Mucosa of descending colon (tissue), 3 donors: ENCODE measurements at regions not wholly inside any gene's neighbourhood (a gene's known extent, or its start where the extent isn't known, plus 50 kb on each side); places are given as distances from the start of the nearest gene placed in this dataset.
"Not testable (repeated sequence)": the region's sequence is repeated elsewhere in the genome, so short reads cannot be mapped to it uniquely, and the experiment has no call there.

ENCODE experiments used
- ATAC-seq: fragments of 200-7000 bp; cut with Tn5 transposase; one replicate; pipeline ENCODE4 v1.9.1; 2020; ENCODE audit warnings: mild to moderate bottlenecking, moderate library complexity
- DNase-seq, 3 donors: peaks; one replicate each; pipeline ENCODE4 v3.0.0-alpha.2; 2020
- H3K36me3 ChIP-seq: fragments of 200-600 bp; one replicate; pipeline ENCODE4 v1.8.0; 2021; ENCODE audit warnings: low read depth, mild to moderate bottlenecking
- H3K4me1 ChIP-seq: fragments of 200-600 bp; one replicate; pipeline ENCODE4 v1.8.0; 2021; ENCODE audit warnings: low read depth, mild to moderate bottlenecking
- H3K4me3 ChIP-seq: fragments of 200-600 bp; one replicate; pipeline ENCODE4 v1.8.0; 2021; ENCODE audit warnings: mild to moderate bottlenecking
- H3K9me3 ChIP-seq: fragments of 200-600 bp; one replicate; pipeline ENCODE4 v1.8.0; 2021; ENCODE audit warnings: mild to moderate bottlenecking
- intact Hi-C, 2 donors: fragments of 100-400 bp; cut with DNase I in 1 of 2; cut with micrococcal nuclease in 1 of 2; formaldehyde crosslinking; loops; one replicate each; pipeline versions ENCODE4 v1.11.0 to v1.11.1; 2022; cut with DNase I, micrococcal nuclease
- TF ChIP-seq, protein P1 (sequence below): fragments of 200-600 bp; IDR thresholded peaks from one replicate; pipeline ENCODE4 v1.8.0; 2022; ENCODE audit warnings: antibody characterized with exemption, mild to moderate bottlenecking
- donor health status: DM: no; HTN: no; CAD: no; lungs with moderate emphysema.
- donor health status: DM: no; HTN: no; CAD: no.
- donor health status: DM: no; HTN: yes; CAD: no.

GRCh38 chr13:109939180-109939579 is 152.8 kb upstream of the IRS2 start:
- H3K9me3 ChIP-seq = no peaks in the 10 kb centered on the region
- TF ChIP-seq, protein P1, sequence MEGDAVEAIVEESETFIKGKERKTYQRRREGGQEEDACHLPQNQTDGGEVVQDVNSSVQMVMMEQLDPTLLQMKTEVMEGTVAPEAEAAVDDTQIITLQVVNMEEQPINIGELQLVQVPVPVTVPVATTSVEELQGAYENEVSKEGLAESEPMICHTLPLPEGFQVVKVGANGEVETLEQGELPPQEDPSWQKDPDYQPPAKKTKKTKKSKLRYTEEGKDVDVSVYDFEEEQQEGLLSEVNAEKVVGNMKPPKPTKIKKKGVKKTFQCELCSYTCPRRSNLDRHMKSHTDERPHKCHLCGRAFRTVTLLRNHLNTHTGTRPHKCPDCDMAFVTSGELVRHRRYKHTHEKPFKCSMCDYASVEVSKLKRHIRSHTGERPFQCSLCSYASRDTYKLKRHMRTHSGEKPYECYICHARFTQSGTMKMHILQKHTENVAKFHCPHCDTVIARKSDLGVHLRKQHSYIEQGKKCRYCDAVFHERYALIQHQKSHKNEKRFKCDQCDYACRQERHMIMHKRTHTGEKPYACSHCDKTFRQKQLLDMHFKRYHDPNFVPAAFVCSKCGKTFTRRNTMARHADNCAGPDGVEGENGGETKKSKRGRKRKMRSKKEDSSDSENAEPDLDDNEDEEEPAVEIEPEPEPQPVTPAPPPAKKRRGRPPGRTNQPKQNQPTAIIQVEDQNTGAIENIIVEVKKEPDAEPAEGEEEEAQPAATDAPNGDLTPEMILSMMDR = no peak
- H3K4me1 ChIP-seq = no peaks in the 10 kb centered on the region
- ATAC-seq = no peak
- no peak overlapping the region for H3K4me3 ChIP-seq
- intact Hi-C loops = no loop called here
- DNase-seq = no peak
- no peaks in the 10 kb centered on the region for H3K36me3 ChIP-seq

DNA sequence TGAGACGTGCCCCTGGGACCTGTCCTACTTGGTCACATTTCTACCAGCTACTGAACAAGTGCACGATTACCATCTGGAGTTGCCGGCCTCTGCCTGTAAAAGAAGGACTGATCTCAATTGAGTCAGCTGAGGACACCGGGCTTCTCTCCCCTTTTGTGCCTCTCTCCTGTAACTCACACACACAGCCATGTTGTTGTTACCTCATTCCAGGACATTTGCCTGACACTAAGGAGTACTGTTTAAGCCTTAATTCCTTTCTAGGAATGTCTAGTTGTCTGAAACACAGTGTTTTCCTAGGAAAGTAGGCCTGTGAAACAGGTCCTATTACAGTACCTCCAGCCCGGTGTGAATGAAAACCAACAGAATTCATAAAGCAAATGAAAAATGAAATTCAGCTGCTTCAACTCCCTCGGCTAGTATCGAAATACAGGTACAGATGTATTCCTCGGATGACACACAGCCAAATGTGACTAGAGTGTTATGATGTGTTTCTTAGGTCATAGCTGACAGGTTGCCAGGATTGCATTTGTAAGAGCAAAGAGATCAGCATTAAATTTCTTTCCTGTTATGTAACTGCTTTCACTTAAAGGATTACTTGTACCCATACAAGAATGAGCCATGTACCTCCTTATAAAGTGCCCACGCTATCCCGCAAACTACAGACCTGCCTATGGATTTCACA is 152.0 kb upstream of the IRS2 start:
- intact Hi-C loops = no loop called here
- Histone ChIP-seq H3K9me3 (no peaks in the 10 kb centered on the region), H3K4me3 (no peak overlapping the region), H3K36me3 (no peaks in the 10 kb centered on the region), H3K4me1 (no peaks in the 10 kb centered on the region)
- TF ChIP-seq, protein P1 = no peak
- DNase-seq (no peak), ATAC-seq (no peak)

- not testable (repeated sequence) for ATAC-seq
These were observed 148.1 kb upstream of the IRS2 start for GRCh38 chr13:109934520-109934919.

DNA sequence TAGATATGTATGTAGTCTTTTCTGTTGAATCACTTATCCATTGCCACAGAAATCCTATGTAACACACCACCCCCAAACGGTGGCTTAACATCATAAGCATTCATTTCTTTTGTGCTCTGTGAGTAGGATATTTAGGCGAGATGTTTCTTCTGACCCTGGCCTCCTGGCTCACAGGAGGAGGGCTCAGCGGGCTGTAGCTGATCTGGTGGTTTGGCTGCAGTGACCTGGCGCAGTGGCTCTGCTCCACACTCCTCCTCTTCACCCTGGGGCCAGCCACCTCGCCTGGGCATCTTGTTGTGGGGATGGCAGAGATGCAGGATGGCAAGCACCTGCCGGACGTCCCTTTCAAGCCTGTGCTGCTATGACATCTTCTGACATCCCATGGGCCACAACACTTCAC is 147.1 kb upstream of the IRS2 start:
- no peak for ATAC-seq
- Histone ChIP-seq H3K4me3 (no peak overlapping the region), H3K4me1 (no peaks in the 10 kb centered on the region), H3K36me3 (no peaks in the 10 kb centered on the region), H3K9me3 (no peaks in the 10 kb centered on the region)
- intact Hi-C loops = no loop called here
- TF ChIP-seq, protein P1 = no peak
- DNase-seq = no peak

More at GRCh38 chr13:109934520-109934919, 148.1 kb upstream of the IRS2 start:
- H3K4me1 ChIP-seq, H3K9me3 ChIP-seq, intact Hi-C loops, H3K4me3 ChIP-seq, DNase-seq, H3K36me3 ChIP-seq: not testable (repeated sequence)

GRCh38 chr13:109924376-109924775 is 138.0 kb upstream of the IRS2 start:
- TF ChIP-seq, protein P1 = no peak
- no peak for DNase-seq
- no peak for ATAC-seq
- no peaks in the 10 kb centered on the region for H3K36me3 ChIP-seq
- H3K9me3 ChIP-seq = no peaks in the 10 kb centered on the region
- H3K4me3 ChIP-seq = no peak overlapping the region
- intact Hi-C loops = no loop called here
- no peaks in the 10 kb centered on the region for H3K4me1 ChIP-seq

DNA sequence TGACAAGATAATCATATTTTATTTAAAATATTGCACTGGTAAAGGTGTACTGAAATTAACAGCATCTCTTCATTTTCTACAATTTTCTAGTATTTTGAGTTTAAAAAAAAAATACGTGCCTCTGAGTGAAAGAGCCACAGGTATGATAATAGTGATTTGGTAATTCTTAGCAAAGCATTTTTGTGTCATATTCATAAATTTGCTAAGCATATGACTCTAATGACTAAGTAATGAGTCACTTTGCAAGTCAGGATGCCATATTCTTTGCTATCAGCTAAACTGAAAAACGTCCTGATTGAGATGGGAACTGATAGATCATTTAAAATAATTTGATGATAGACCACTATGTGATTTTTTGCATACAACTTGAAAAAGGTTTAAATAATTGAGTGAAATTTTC is 136.1 kb upstream of the IRS2 start:
- intact Hi-C loops = no loop called here
- no peaks in the 10 kb centered on the region for H3K9me3 ChIP-seq
- TF ChIP-seq, protein P1 = no peak
- no peaks in the 10 kb centered on the region for H3K36me3 ChIP-seq
- no peaks in the 10 kb centered on the region for H3K4me1 ChIP-seq
- no peak for DNase-seq
- H3K4me3 ChIP-seq = no peak overlapping the region
- ATAC-seq = no peak
